HuH-7.5 (cell line): ENCODE measurements at regions not wholly inside any gene's neighbourhood (a gene's known extent, or its start where the extent isn't known, plus 50 kb on each side); places are given as distances from the start of the nearest gene placed in this dataset.

Experiments
- DNase-seq: peaks from one replicate; pipeline ENCODE4 v3.0.0; 2011; ENCODE audit warnings: low spot score

DNA sequence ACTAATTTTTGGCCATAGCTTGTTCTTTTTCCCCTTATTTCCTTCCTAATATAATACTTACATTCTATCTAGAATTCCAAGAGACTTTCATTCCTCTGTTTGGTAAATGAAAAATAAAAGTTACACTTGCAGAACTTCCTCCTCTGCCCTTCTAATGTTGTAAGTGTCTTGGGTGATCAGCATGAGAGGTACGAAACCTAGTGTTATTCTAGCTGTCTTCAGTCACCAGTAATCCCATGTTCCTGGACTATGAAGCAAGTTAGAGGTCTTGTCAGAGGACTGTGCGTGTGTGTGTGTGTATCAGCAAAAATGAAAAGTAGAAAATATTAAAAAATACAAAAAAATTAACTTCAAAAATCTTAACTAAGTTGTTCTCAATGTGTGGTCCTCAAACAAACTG, 307.0 kb downstream of the SPRY2 start:
- no peak for DNase-seq

DNA sequence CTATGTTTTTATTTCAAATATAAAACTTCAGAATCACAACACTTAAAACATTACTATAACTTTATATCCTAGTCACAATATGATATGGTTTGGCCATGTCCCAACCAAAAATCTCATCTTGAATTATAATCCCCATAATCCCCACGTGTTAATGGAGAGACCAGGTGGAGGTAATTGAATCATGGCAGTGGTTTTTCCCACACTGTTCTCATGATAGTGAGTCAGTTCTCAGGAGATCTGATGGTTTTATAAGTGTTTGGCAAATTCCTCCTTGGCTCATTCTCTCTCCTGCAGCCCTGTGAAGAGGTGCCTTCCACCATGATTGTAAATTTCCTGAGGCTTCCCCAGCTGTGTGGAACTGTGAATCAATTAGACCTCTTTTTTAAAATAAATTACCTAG, 307.6 kb downstream of the SPRY2 start:
- DNase-seq: no peak

DNA sequence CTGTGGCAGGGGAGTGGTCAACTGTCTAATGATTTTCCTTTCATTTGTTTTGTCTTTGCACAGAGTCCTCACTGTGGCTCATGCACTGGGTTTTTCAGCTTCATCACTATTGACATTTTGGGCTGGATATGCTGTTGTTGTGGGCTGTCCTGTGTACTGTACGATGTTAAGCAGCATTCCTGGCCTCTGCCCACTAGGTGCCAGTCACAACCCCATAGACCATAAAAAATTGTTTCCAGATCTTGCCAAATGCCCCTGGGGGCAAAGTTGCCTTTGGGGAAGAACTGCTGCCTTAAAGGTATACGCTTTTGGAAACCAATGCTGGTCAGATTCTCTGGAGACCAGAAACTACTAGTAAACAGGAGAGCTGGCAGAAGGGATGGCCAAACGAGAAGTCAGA, 310.4 kb downstream of the SPRY2 start:
- no peak for DNase-seq

GRCh38 chr13:80029170-80029569, 311.8 kb downstream of the SPRY2 start:
- no peak for DNase-seq

DNA sequence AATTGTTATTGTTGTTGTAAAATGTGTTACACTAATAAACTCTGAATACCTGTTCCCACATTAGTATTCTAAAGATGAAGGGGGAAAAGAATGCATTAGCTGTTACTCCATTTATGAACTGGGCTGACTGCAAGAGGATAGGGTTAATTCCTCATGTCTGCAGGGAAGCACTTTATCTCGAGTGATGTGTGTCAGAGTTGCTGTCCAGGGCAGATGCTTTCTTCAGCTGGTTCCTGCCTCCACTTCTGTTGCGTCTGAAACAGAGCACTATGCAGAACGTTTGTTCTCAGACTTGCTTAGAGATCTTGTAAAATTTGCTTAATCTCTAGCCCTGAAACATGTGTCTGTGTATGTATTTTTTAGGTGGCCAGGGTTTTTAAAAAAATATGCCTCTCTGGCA, 318.8 kb downstream of the SPRY2 start:
- DNase-seq: no peak

DNA sequence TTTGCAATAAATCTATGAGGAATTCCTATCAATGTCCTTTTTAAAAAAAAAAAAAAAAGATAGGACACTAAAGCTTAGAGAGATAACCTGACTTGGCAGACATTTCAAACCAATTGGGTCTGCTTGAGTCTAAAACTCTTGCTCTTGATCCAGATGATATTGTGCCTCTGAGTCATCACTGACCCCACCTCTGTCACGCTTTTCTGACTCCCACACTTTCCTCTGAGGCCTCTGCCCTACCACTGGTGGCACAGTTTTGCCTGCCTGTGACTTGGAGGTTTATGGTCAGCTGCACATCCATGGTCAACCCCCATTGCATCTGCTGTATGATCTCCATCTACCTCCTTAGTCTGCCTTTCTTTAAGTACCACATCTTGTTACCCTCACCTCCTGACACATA, 328.7 kb downstream of the SPRY2 start:
- no peak for DNase-seq

DNA sequence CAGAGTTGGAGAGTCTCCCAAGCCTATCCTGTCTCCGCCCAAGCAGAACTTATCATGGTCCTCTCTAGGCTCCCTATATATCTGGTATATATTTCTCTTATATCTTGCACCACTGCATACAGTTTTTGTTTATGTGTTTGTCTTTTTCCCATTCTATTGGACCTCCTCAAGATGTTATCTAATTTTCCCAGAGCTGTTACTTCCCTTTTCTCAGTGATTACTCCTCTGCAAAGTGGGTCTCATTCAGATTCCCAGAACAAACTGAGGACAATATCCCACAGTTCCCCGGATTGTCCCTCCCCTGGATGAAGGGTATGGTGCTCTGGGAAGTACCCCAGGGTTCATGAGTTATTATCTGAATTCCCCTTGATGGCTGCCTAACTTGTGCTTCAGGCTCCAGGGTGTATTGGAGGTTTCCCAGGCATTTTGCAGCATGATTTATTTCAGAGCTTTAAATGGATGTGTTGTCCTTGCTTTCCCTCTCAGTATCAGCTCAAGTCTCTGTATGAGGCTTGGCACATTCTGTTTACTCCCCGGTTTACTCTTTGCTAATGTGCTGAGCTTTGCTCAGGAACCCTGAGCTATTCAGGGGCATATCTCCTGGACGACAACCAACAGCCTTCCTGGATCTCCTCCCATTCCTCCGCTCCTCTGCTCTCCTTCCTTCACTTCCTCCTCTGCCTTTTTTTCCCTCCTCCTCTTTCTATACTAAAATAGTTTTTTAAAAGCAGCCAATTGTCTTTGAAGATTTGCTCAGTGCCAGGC, 329.3 kb downstream of the SPRY2 start:
- DNase-seq: no peak

DNA sequence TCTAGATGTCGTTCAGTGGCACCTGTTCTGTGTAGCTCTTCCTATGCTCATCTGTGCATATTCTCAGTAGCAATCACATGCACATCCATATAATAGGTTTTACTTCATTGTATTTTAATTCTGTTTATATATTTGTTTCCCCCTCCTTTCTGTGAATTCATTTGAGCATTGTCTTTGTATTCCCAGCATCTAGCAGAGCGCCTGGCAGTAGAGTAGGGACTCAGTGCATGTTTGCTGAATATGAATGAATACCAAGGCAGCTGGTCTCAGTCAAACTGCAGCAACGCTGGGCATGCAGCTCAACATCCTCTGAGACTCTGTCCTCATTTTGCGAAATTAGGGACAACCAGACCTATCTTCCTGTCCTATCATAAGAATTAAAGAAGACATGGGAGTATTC, 330.1 kb downstream of the SPRY2 start:
- no peak for DNase-seq

- no peak for DNase-seq
Measured at GRCh38 chr13:80010286-80010831, 330.6 kb downstream of the SPRY2 start.

DNA sequence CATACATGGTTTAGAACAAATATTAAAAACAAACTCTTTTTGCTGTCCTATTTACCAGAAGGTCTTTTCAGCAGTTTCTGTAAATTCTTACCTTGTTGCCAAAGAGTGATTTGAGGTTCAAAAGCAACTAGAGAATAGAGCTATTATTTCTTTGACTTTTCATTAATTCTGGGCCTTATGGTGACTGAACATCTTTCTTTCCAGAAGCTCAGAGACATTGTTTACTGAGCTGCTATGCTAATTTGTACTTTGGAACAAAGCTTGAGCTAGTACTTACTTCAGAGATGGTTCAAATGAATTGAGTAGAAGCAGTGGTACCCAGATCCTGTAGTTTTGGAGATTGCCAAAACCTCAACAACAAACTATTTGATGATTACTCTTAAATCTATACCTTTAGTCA, 331.2 kb downstream of the SPRY2 start:
- DNase-seq: no peak

GRCh38 chr13:80006940-80007339, 334.0 kb downstream of the SPRY2 start:
- no peak for DNase-seq

DNA sequence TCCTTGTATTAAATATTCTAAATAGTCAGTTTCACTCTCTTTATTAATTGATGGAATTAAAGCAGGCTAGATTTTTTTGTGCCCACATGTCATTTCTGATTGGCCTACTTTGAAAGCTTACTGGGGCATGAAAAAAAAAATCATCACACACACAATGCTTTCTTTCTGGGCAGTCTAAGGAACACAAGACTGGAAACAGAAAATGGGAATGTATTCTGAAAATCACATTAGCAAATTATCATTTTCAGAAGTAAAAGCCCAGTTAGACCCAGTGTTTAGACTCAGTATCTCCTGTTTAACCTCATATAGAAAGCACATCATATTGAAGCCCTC, 339.4 kb downstream of the SPRY2 start:
- DNase-seq: no peak

GRCh38 chr13:80000684-80001509, 340.0 kb downstream of the SPRY2 start:
- DNase-seq: no peak

GRCh38 chr13:79999601-80000000, 341.3 kb downstream of the SPRY2 start:
- DNase-seq: no peak

DNA sequence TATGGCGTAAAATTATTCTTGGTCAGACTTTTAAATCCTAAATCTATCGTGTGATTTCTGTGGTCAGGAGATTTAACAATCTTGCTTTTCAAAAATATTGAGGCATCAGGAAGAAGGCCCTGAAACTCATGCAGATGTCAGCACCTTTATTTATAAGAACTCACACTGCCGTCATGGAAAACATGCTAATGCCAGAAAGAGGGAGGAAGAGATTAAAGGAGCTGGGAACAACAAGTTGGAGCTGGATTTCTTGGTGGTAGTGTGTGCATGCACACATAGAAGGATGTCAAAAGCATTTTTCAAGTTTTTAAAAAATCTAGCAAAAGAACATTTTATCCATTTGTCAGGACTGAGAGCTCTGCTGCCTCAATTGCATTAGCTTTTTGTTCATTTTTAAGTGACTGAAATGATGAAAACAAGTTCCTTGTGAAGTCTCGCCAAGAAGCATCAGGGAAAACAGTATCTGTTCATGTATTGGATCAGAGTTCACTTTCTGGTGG, 342.5 kb downstream of the SPRY2 start:
- DNase-seq: no peak

- DNase-seq: no peak
Measured at GRCh38 chr13:79997244-79997643, 343.7 kb downstream of the SPRY2 start.

DNA sequence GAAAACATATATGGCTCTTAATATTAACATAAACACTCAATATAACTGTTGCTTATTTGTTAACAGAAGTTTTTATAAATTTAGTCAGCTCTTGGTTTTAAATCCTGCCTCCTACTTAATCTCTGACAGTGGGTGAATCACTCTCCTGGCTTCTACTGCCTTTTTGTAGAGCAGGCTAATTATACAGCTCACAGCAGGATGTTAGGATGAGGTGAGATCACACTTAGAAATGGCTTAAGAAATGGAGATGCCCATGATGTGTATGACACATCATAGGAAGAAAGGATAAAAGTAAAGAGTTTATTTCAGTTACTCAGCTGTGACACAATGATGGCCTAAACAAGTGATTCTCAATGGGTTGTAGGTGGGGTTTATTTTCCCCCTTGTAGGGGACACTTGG, 345.6 kb downstream of the SPRY2 start:
- DNase-seq: no peak

- DNase-seq: no peak
Measured at GRCh38 chr13:79992111-79992510, 348.8 kb downstream of the SPRY2 start.

DNA sequence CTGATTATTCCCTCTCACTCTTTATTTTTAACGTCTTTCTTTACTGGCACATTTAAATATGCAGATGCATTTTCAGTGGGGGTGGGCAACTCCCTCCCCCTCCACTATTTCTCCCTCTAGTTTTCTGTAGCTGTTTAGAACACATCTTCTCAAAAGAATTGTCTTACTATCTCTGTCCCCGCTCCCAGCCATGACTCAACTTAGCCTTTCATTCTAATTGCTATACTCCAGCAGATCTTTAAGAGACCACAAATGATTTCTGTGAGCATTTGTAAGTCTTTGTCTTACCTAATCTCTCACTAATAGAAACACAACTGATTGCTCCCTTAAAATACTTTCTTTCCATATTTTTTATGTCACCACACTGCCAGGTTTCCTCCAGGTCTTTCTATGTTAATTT, 350.9 kb downstream of the SPRY2 start:
- no peak for DNase-seq

- no peak for DNase-seq
Measured at GRCh38 chr13:79989217-79989661, 351.7 kb downstream of the SPRY2 start.

- DNase-seq: no peak
Measured at GRCh38 chr13:79988573-79988972, 352.4 kb downstream of the SPRY2 start.

DNA sequence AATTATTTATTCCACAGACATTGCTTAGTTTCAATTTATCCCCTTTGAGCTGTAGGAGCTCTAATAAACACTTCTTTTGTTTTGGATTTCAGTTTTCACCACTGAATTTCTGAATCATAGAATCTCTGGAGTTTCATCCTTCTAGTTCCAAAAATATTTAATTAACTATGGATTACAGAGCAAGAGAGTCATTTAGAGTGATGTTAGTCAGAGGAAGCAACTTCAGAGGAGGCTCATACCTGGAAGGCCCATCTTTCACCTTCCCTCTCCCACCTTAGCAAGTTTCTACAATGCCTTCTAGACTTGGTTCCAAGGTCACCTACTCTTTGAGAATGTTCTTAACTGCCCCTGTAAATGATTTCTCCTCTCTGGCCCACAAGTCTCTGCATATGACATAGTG, 353.2 kb downstream of the SPRY2 start:
- DNase-seq: no peak

- no peak for DNase-seq
Measured at GRCh38 chr13:79987323-79987722, 353.6 kb downstream of the SPRY2 start.
